NAMALWA (cell line): ENCODE measurements at regions not wholly inside any gene's neighbourhood (a gene's known extent, or its start where the extent isn't known, plus 50 kb on each side); places are given as distances from the start of the nearest gene placed in this dataset.

ENCODE experiments used
- DNase-seq: peaks from one replicate; pipeline ENCODE4 v3.0.0-alpha.2; 2015; ENCODE audit warnings: low spot score

DNA sequence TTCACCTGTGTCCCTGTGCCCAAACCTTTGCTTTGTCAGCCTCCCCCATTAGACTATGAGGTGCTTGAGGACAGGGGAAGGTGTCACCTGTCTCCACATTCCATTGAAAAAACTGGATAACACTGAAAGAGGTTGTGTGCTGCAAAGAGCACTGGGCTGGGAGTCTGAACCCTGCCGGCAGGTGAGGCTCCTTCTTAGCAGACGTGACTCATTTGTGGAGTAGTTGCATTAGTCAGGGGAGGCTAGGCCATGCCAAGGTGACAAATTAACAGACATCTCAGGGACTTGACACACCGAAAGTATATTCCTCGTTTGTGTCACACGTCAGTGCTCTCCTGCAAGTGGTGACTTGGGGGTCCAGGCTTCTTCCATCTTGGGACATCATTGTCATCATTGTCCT lies 95.9 kb upstream of the STX18 start:
- no peak for DNase-seq

DNA sequence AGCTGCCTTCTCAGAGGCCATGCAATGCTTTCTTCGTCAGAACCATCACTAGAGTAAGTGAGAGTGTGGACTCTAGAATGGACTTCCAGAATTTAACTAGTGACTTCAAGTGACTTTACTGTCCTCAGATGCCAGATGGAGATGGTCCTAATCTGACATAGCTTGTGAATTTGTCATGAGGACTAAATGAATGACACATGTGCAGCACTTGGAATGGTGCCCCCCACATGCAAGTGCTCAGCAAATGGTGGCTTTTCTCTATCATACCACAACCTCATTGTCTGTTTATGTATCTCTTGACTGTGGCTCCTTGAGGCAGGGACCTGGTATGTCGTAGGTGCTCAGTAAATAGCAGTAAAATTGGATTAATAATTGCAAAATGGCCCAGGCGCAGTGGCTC lies 91.6 kb upstream of the STX18 start:
- DNase-seq, result no peak

DNA sequence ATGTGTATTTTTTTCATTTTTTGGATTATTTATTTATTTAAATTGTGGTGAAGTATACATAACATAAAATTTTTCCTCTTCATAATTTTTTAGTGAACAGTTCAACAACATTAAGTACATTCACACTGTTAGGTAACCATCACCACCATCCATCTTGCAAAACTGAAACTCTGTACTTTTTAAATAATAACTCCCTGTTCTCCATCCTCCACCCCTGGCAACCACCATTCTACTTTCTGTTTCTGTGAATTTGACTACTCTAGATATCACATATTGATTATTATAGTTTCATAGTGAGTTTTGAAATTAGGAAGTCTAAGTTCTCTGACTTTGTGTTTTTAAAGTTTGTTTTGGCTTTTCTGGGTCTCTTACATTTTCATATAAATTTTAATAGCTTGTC lies 89.3 kb upstream of the STX18 start:
- no peak for DNase-seq

DNA sequence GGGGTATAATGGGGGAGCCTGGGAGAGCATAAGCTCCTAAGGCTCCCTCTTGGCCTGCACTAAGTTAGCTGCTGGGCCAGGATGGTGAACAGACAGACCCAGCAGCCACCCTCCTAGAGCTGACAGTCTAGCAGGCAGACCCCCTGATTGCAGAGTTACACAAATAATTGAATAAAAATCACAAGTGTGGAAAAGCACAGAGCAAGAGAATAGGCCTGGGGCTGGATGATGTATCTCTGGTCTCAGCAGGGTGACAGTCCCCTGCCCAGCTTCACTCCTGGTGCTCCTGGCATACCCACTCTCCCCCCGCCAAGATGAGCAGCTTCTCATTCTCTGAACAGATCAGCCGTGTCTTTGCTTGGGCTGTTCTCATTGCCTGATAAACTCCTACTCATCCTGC lies 86.1 kb upstream of the STX18 start:
- no peak for DNase-seq

DNA sequence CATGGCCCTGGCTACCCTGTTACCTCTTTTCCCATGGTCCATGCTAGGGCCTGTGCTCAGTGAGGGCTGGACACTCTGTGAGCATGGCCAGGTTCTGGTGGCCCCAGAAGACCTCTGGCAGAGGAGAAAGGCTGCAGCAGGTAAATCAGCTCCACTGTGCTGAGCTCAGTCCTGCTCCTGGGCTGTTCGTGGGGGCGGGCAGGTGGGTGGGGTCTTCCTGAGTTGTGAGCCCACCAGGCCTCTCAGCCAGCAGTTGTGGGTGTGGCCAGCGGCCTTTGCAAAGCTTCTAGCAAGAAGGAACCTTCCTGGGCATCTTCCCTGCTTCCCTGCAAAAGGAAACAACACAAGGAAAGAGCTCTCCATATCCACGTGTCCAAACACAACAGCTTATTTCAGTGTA lies 85.3 kb upstream of the STX18 start:
- DNase-seq, result no peak

DNA sequence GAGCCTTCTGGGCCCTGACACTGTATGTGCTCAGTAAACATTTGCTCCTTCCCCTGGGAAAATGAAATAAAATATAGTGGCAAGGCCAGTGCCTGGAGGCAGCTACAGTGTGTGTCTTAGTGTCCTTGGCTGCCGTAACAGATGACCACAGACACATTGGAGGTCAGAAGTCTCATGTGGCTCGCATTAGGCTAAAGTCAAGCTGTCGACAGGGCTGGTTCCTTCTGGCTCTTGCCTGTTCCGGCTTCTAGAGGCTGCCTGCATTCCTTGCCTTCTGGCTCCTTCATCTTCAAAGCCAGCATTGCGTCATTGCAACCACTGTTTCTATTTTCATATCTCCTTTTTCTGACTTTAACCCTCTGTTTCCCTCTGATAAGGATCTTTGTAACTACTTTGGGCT lies 83.6 kb upstream of the STX18 start:
- no peak for DNase-seq

DNA sequence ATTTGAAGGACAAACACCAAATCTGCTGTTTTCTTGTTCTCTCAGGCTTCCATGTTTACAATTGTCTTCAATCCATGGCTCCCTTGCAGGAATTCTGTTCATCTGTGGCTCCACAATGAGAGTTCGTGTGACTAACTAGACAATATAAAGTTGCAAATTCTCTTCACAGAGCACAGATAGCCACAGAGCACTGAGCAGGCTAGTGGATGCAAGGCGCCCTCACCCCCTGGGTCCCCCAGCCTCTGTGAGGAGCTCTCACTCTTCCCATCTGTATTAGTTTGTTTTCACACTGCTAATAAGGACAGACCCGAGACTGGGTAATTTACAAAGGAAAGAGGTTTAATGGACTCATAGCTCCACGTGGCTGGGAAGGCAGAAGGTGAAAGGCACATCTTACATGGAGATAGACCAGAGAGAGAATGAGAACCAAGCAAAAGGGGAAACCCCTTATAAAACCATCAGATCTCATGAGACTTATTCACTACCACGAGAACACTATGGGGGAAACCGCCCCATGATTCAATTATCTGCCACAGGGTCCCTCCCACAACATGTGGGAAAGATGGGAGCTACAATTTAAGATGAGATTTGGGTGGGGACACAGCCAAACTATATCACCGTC lies 82.5 kb upstream of the STX18 start:
- DNase-seq, result no peak

DNA sequence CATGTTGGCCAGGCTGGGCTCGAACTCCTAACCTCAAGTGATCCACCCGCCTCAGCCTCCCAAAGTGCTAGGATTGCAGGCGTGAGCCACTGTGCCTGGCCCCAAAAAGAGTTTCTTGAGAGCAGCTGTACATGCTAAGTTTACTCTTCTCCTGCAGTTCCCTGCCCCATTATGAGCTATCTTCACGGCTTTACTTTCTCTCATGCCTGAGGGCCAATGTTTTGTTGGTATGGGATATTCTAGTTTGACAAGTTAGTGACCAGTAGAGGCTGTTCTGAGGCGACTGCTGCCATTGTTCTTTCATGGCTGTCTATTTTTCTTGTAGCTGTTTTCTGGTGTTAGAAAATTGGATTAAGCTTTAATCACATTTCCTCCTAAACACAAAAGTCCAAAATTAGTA lies 78.0 kb upstream of the STX18 start:
- DNase-seq, result no peak

DNA sequence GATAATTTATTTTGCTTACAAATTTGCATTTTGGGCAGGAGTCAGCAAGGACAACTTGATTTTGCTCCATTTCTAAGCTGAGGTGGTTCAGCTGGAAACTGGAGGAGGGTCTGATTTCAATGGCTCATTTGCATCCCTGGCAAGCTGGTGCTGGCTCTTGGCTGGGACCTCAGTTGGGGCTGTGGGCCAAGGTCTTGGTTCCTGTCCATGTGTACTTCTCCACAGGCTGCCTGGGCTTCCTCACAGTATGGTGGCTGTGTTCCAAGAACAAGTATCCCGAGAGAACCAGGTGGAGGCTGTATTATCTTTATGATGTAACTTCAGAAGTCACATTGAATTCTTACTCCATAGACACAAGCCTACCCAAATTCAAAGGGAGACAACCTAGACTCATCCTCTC lies 77.0 kb upstream of the STX18 start:
- no peak for DNase-seq

DNA sequence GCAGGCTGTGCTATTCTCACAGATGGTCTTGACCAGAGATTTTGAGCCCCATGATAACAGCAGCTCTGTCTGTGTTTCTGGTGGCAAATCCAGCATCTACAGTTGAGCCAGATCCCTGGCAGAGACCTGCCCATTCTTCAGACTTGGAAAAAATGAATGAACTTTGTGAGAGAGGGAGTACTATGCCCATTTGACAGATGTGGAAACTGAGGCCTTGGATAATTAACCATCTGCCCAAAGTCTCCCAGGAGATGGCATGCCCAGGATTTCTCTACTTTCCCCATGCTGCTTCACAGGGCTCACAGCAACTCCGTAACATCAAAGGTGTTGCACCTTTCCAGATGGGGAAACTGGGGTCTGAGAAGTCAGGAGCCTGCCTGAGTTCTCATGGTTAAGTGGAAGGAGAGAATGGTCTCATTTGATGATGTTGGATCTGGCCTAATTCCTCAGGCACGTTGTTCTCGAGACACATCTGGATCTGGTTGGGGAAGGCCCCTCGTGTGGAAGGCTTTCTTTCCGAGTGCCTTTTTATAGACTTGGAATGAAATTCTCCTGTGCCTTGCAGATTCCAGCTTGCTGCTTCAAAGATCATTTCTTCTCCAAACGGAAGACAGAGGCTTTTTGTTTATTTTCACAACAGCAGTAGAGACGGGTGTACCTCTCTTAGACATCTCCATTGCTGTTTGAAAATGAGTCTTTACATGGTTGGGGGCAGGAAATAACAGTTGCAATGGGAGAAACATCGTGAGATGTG lies 73.3 kb upstream of the STX18 start:
- DNase-seq, result no peak

DNA sequence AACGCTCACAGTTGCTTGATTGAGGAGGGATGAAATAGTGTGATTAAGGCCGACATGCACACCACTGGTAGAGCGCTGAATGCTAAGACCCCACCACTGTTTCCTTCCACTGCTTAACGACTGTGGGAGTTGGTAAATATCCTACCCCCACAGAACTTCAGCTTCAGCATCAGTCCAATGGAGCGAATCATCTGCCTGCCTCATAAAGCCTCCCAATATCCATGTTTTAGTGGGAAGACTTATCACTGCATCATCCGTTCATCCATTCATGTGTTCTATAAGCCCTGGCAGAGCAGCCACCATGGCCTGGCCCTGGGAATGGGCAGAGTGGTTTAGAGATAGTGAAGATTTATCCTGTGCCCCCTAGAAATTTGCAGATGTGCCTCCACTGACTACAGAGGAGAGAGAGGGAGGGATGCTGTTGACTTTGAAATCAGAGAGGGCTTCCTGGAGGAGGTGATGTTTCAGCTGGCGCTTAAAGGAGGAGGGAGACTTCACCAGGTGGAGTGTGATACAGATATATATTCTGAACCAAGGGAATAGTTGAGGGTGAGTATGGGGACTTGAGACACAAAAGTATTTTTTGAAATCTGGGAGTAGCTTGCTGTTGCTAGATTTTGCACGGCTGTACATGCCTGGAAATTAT lies 71.9 kb upstream of the STX18 start:
- DNase-seq, result no peak

DNA sequence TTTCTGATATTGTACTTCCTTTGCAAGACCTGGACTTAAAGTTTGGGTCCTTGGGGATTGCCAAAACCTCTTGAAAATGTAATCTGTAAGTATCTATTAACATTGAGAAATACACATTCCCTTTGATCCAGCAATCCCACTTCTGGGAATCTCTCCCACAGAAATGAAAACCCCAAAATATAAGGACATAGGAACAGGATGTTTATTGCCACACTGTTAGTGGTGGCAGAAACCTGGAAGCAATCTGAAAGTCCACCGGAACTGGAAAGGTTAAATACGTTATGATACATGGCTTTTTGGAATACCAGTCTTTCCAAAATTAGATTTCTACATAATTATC lies 71.2 kb upstream of the STX18 start:
- no peak for DNase-seq

DNA sequence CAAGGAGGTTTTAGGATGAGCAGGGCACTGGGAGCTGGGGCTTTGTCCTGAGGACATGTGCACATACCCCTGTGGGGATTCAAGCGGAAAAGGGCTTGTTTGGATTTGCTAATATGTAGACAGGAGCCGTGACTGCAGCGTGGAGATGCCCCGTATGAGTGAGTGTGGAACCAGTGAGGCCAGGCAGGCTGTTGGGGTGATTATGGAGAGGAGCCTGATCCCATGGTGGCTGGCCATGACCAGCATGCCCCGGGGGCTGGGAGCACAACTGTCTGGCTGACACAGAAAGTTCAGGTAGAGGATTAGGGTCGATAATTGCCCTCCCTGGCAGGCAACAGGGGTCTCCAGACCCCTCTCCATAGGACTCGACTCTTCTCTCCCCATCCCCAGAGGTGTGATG lies 68.8 kb upstream of the STX18 start:
- DNase-seq, result no peak

DNA sequence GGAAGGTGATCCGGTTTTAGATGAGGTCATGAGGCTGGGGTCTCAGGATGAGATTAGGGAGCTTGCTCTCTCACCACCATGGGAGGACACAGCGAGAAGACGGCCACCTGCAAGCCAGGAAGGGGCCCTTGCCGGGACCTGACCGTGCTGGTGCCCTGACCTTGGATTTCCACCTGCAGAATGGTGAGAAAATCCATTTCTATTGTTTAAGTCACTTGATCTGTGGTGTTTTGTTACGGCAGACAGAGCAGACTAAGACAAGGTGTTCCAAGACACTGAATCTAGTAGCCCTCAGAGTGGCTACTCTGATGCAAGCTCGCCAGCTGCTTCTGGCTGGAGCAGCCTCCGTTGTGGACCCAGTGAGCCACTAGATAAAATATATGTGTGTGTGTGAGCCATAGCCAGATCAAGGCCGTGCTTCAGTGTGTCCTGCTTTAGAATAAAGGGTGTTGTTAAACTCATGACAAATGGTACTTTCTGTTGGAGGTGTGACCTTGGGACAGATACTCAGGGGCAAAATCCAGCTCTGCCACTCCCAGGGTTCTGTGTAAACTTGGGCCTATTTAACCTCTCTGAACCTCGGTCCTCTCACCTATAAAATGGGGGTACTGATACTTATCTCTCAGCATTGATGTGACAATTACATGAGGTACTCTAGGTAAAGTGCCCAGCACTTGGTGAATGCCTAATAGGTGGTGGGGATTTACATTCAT lies 67.9 kb upstream of the STX18 start:
- no peak for DNase-seq

DNA sequence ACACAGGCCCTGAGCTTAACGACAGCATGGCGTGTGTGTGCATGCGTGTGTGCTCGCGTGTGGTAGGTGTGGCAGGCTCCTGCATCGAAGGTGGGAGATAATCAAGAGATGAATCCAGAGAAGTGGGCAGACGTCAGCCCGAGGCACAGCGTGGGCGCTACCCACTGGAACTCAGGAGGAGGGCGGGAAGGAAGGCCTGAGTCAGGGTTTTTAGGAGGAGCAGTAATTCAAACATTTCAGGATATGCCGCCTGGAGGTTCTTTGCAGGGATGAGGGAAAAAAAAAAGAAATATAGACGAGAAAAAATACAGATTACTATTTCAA lies 66.3 kb upstream of the STX18 start:
- DNase-seq, result no peak

DNA sequence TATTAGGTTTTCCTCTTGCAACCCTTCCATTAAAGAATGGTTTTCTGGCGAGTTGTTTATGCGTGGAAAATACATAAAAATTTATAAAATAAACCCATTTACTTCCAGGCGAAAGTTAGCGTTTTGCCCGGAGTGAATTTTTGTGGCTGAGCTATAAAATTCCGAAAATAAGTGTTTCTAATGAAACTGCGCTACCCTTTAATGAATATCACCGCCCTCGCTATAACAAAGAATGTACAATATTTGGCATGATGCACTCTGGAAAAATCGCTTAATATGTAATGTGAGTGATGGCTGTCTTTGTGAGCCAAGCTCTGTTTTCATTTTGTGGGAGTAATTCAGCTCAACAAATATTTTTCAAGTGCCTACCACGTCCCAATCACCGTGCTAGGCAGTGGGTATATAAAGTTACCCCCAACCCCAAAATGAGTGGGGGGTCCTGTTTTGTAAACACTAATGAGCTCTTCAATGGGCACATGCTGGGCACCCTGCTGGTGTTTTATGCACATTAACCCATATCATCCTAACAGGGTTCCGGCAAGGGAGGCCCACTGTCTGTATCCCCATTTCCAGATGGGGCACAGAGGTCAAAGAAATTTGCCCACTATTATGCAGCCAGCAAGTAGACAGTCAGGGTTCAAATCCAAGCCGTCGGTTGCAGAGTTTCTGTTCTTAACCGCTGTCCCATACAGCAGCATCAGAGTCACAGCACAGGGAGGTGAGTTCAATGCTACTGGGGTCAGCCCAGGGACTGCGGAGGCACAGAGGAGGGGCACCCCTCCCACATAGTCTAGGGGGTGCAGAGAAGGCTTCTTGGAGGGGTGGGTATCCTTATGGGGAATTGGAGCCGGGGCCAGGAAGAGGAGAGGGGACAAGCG lies 65.7 kb upstream of the STX18 start:
- DNase-seq, result no peak

DNA sequence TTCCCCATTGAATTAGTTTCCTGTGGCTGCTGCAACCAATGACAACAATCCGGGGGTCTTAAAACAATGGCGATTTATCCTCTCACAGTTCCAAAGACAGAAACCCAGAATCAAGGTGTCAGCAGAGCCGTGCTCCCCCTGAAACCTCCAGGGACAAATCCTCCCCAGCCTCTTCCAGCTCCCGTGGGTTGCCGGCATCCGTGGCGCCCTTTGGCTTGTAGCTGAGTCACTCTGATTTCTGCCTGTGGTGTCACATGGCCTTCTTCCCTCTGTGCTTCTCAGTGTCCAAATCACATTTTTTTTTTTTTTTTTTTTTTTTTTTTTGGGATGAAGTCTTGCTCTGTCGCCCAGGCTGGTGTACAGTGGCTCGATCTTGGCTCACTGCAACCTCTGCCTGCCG lies 64.5 kb upstream of the STX18 start:
- DNase-seq, result no peak

DNA sequence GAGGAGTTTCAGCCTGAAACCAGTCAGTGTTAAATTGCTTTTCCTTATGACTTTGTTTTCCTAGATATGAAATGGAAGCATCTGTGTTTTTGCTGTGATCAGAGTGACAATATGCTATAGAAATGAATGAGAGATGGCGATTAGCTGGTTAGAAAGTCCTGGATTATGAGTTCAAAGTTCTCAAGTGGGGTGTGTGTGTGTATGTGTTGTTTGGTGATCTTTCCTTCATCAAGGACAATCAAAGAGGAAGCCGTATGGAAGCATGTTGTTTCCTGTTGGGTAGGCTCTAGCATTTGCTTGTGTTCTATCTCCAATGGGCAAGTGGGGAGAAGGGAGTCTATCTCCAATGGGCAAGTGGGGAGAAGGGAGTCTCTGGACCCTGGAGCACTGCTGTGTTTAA lies 64.0 kb upstream of the STX18 start:
- DNase-seq, result no peak

DNA sequence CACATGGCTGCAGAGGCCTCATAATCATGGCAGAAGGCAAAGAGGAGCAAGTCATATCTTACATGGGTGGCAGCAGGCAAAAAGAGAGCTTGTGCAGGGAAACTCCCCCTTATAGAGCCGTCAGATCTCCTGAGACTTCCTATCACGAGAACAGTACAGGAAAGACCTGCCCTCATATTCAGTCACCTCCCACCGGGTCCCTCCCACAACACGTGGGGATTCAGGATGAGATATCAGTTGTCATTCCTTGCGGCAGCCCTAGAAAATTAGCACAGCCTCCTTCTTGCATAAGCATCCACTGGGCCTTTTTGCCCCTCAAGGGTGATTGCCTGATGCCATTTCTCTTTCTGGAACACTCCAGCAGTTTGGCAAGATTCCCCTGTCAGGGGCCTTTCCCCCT lies 61.7 kb upstream of the STX18 start:
- DNase-seq, result no peak

DNA sequence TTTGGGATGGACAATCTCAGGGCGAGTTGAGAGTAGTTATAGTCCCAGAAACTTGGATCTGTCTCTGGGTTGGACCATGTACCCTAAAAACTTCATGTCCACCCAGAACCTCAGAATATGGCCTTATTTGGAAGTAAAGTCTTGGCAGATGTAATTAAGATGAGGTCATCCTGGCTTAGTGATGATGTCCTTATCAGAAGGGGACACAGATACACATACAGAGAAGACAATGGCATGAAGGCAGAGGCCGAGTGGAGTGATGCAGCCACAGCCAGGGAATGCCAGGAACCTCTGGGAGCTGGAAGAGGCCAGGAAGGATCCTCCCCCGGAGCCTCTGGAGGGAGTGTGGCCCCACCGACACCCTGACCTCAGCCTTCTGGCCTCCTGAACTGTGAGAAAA lies 61.2 kb upstream of the STX18 start:
- no peak for DNase-seq

DNA sequence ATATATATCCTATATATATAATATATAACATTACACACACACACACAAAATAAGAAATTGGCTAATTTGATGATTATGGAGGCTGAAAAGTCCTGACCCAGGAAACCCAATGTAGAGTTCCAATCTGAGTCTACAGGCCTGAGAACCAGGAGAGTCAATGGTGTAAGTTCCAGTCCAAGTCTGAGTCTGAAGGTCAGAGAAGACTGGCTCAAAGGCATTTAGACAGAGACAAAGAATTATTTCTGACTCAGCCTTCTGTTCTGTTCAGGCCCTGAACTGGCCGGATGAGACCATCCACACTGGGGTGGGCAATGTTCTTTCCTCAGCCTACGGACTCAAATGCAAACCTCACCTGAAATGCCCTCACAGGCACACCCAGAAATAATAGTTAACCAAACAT lies 60.6 kb upstream of the STX18 start:
- DNase-seq, result no peak

DNA sequence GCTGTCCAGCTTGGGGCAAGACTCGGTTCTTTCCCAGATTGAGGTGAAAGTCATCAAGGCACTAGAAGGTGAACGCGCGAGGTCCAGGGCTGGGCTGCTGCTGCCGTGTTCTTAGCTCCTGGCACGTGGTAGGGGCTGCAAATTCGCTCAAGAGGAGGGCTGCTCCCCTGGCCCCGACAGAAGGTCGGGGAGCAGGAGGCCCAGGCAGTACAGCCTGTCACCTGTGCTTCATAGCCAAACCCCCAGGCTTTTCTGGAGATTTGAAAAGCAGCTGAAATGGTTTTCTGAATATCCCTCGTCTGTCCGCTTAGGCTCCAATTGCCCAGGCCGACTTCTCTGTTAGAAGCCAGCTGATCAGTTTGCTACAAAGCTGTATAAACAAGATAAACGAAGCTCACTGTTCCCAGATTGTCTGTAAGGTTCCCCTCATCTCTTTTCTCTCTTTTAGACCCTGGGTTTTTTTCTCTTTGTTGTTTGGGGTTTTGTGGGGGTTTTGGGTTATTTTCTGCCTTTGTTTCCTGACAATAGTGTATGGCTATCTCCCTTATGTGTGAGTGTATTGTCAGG lies 60.0 kb upstream of the STX18 start:
- no peak for DNase-seq
